ENCODE measurements at regions not wholly inside any gene's neighbourhood (a gene's known extent, or its start where the extent isn't known, plus 50 kb on each side); places are given as distances from the start of the nearest gene placed in this dataset.

DNA sequence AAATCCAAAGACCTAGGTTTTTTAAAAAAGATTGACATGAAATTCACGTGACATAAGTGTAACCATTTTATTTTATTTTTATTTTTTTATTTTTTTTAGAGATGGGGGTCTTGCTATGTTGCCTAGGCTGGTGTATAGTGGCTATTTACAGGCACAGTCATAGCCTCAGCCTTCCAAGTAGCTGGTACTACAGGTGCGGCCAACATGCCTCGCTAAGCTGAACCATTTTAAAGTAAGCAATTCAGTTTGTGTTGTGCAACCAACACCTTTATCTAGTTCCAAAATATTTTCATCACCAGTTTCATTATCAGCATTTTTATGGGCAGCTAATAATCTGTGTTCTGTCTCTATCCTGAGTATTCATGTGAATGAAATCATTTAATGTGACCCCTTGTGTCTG, 107.5 kb upstream of the ENPEP start:
- no peak for DNase-seq
- no peak overlapping the region for H3K4me3 ChIP-seq
- H3K27ac ChIP-seq, result no peak overlapping the region
- peaks cover 0 to 6% (median 0%) of the 10 kb centered on the region in 4 donors for H3K4me1 ChIP-seq
- TF ChIP-seq, protein P1, sequence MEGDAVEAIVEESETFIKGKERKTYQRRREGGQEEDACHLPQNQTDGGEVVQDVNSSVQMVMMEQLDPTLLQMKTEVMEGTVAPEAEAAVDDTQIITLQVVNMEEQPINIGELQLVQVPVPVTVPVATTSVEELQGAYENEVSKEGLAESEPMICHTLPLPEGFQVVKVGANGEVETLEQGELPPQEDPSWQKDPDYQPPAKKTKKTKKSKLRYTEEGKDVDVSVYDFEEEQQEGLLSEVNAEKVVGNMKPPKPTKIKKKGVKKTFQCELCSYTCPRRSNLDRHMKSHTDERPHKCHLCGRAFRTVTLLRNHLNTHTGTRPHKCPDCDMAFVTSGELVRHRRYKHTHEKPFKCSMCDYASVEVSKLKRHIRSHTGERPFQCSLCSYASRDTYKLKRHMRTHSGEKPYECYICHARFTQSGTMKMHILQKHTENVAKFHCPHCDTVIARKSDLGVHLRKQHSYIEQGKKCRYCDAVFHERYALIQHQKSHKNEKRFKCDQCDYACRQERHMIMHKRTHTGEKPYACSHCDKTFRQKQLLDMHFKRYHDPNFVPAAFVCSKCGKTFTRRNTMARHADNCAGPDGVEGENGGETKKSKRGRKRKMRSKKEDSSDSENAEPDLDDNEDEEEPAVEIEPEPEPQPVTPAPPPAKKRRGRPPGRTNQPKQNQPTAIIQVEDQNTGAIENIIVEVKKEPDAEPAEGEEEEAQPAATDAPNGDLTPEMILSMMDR (IDR thresholded peaks at IDR 0.05), result no peak
- no peak for TF ChIP-seq POLR2A (IDR thresholded peaks at IDR 0.05)
- H3K27me3 ChIP-seq, result no peaks in the 10 kb centered on the region
- no peaks in the 10 kb centered on the region for H3K9me3 ChIP-seq
- H3K36me3 ChIP-seq, result no peaks in the 10 kb centered on the region

DNA sequence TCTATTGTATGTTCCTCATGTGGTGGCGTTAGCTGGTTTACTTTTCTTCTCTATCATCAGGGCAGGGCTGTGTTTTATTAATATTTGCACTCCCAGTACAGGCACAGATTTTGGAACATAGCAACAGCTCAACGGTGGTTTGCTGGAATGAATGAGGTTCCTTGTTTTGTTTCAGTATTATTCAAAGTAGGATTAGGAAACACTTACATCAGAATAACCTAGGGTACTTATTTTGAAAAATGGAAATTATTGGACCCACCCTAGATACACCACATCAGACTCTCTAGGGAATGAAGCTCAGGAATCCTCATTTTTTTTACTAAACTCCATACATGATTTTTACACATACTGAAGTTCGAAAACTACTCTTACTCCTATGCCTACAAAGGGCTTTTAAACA, 108.8 kb upstream of the ENPEP start:
- no peak overlapping the region for H3K4me3 ChIP-seq
- no peaks in the 10 kb centered on the region for H3K9me3 ChIP-seq
- no peak overlapping the region for H3K27ac ChIP-seq
- no peaks in the 10 kb centered on the region for H3K36me3 ChIP-seq
- H3K27me3 ChIP-seq, result no peaks in the 10 kb centered on the region
- peaks cover 0 to 6% (median 0%) of the 10 kb centered on the region in 4 donors for H3K4me1 ChIP-seq
- TF ChIP-seq, protein P1 (IDR thresholded peaks at IDR 0.05), result no peak
- TF ChIP-seq POLR2A (IDR thresholded peaks at IDR 0.05), result no peak
- DNase-seq, result no peak

DNA sequence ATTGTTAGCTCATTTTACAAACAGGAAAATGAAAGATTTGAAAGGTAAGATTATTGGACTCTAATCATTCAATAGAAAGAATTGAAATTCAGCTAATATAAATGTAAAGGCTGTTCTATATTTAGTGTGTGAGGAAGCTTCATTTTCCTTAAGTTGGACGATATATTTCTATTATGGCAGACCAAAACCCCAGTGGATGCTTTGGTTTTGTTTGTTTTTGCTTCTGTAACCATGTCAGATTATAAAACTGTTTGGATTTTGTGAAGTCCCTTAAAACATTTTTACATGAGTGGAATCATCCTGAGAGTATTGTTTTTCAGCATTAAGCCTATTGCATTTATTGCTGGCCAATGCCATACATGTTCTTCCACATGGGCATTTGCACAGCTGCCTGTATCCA, 110.2 kb upstream of the ENPEP start:
- H3K9me3 ChIP-seq, result no peaks in the 10 kb centered on the region

DNA sequence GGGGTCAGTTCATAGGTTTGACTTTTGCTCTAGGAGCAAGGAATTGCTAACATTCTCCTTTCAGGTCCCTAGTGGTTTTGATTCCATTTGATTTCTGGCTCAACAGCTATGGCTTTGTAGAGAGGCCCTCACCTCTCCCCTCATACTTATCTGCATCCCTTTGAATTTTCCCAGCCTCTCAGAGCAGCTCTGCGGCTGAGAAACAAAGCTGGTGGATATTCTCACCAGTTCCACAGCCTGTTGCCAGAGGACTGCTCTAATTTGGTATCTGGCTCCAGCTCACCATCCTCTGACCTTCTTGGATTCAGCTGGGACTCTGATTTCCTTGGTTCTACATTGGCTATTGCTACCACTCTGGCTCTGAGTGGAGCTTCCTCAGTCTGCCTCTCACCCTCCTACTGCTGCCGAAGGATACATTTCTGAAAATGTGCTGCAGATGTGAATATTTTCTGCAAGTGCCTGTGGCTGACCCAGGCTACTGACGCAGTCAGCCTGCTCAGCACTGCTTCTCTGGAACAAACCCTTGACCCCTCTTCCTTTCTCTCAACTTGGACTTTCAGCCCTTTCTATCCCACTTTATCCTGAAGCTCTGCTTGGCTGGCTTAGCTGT, 110.9 kb upstream of the ENPEP start:
- Histone ChIP-seq H3K27ac (no peak overlapping the region), H3K4me1 (peaks cover 0 to 6% (median 0%) of the 10 kb centered on the region in 4 donors), H3K4me3 (no peak overlapping the region), H3K9me3 (no peaks in the 10 kb centered on the region), H3K36me3 (no peaks in the 10 kb centered on the region), H3K27me3 (no peaks in the 10 kb centered on the region)
- DNase-seq, result no peak
- no peak for TF ChIP-seq POLR2A (IDR thresholded peaks at IDR 0.05)
- TF ChIP-seq, protein P1 (IDR thresholded peaks at IDR 0.05), result no peak

More for the DNA sequence above, 110.2 kb upstream of the ENPEP start:
- Histone ChIP-seq H3K4me1 (peaks cover 0 to 6% (median 0%) of the 10 kb centered on the region in 4 donors), H3K27ac (no peak overlapping the region), H3K27me3 (no peaks in the 10 kb centered on the region), H3K36me3 (no peaks in the 10 kb centered on the region), H3K4me3 (no peak overlapping the region)
- no peak for DNase-seq
- TF ChIP-seq POLR2A (IDR thresholded peaks at IDR 0.05), result no peak
- TF ChIP-seq, protein P1 (IDR thresholded peaks at IDR 0.05), result no peak

DNA sequence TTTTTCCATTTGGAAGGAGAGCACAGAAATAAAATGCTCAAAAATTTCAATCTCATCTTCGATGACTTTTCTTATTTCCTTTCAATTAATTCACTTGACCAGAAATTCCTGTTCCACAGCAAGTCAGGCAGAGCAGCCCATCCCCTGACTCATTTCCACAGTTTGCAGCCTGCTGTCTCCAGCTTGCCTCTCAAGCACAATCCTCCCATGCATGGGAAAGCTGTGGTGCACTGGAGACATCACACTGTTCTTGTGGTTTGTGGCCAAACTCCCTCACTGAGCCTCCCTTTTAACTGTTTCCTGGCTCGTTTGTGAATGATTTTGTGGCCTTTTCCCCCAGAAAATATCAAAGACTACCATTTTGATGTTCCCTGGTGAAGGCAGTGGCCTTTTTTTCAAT, 114.0 kb upstream of the ENPEP start:
- peaks cover 0 to 6% (median 0%) of the 10 kb centered on the region in 4 donors for H3K4me1 ChIP-seq
- no peak overlapping the region for H3K27ac ChIP-seq
- TF ChIP-seq POLR2A (IDR thresholded peaks at IDR 0.05), result no peak
- TF ChIP-seq, protein P1 (IDR thresholded peaks at IDR 0.05), result no peak
- no peaks in the 10 kb centered on the region for H3K27me3 ChIP-seq
- no peaks in the 10 kb centered on the region for H3K9me3 ChIP-seq
- H3K36me3 ChIP-seq, result no peaks in the 10 kb centered on the region
- DNase-seq, result no peak
- H3K4me3 ChIP-seq, result no peak overlapping the region

DNA sequence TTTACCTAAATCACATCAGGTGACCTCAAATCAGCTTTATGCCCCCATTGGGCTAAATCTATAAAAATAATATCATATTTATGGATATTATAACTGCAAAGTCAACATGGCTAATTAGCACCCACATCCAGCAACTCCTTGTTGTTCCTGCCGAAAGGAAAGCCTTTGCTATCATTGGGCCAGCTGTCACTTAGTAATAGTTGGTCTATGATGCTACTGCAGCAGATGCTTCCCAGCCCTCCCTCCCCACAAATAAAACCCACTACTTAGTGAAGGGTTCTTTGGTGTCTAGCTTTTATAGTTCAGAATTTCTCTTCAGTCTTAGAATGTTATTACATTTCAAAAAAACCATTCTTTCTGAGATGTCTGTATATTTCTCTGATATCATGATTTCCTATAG, 116.9 kb upstream of the ENPEP start:
- TF ChIP-seq, protein P1 (IDR thresholded peaks at IDR 0.05), result no peak
- no peak for TF ChIP-seq POLR2A (IDR thresholded peaks at IDR 0.05)
- no peaks in the 10 kb centered on the region for H3K27me3 ChIP-seq
- no peak overlapping the region for H3K4me3 ChIP-seq
- no peak for DNase-seq
- H3K36me3 ChIP-seq, result no peaks in the 10 kb centered on the region
- no peaks in the 10 kb centered on the region for H3K9me3 ChIP-seq
- no peak overlapping the region for H3K27ac ChIP-seq
- no peaks in the 10 kb centered on the region for H3K4me1 ChIP-seq
